ENCODE measurements at regions not wholly inside any gene's neighbourhood (a gene's known extent, or its start where the extent isn't known, plus 50 kb on each side); places are given as distances from the start of the nearest gene placed in this dataset.

DNA sequence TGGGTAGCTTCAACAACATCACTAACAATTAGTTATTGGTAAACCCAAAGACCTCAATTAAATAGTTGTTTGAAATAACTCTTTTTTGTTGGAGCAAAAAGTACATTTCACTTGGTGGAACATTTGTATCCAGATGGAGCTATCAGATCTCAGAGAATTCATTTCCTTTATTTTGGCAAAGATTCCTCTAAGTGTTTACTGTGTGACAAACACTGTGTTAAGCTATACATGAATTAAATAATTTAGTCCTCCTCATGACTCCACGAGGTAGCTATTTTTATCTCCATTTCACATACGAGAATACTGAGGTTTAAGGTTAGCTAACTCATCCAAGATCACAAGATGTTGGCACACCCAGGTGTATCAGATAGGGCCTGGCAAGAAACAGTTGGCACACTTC, 104.0 kb upstream of the IMMP2L start:
- TF ChIP-seq, protein P1, sequence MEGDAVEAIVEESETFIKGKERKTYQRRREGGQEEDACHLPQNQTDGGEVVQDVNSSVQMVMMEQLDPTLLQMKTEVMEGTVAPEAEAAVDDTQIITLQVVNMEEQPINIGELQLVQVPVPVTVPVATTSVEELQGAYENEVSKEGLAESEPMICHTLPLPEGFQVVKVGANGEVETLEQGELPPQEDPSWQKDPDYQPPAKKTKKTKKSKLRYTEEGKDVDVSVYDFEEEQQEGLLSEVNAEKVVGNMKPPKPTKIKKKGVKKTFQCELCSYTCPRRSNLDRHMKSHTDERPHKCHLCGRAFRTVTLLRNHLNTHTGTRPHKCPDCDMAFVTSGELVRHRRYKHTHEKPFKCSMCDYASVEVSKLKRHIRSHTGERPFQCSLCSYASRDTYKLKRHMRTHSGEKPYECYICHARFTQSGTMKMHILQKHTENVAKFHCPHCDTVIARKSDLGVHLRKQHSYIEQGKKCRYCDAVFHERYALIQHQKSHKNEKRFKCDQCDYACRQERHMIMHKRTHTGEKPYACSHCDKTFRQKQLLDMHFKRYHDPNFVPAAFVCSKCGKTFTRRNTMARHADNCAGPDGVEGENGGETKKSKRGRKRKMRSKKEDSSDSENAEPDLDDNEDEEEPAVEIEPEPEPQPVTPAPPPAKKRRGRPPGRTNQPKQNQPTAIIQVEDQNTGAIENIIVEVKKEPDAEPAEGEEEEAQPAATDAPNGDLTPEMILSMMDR (IDR thresholded peaks at IDR 0.05), result no peak
- TF ChIP-seq POLR2A (IDR thresholded peaks at IDR 0.05), result no peak
- no peak for TF ChIP-seq POLR2AphosphoS5 (IDR thresholded peaks at IDR 0.05)
